HG03039 (cell line): ENCODE measurements at regions not wholly inside any gene's neighbourhood (a gene's known extent, or its start where the extent isn't known, plus 50 kb on each side); places are given as distances from the start of the nearest gene placed in this dataset.
A peak's percentile ranks its signal among the peaks of the same experiment; 100 is the strongest.

Experiments used
- ATAC-seq: cut with Tn5 transposase; IDR thresholded peaks from one replicate; pipeline ENCODE4 v1.9.1; 2021; ENCODE audit warnings: mild to moderate bottlenecking, moderate library complexity; ENCODE audit not compliant: unreplicated experiment

DNA sequence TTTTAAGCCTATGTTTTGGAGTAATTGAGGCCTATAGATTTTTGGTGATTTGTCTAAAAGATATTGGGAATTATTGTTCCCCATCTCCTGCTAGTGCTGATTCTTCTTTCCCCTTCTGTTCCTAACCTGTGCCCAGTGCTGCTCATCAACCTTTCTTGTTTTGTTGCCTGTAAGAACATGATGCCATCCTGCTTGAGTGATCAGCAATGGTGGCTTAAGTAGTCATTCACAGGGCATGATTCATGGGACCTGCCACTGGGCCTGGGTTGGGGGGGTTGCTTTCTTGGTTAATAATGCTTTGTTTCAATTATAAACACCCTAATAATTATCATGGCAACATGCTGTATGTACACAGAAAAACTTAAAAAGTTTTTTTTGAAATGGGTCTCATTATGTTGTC lies 562.9 kb upstream of the SETBP1 start:
- ATAC-seq, result no peak

GRCh38 chr18:44119607-44120006 lies 561.1 kb upstream of the SETBP1 start:
- ATAC-seq, result no peak

- ATAC-seq, result peak; percentile 68
These were observed 556.9 kb upstream of the SETBP1 start for GRCh38 chr18:44123743-44124142.

DNA sequence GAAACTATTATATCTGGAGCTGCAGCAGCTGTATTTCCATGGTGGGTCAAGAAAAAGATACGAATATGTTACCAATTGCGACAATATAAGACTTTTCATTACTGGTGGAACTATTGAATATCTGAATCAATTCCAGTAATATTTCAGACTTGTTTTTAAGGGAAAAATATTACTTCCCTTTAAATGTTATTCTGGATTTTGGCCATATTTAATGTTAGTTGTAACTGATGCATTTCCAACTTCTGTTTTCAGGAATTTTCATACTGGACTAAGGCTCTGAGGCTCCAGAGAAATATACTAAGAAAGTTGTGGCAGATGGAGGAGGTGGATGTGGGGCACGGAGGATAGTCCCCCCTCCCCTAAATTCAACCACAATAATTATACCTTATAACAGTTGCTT lies 555.2 kb upstream of the SETBP1 start:
- ATAC-seq, result no peak

DNA sequence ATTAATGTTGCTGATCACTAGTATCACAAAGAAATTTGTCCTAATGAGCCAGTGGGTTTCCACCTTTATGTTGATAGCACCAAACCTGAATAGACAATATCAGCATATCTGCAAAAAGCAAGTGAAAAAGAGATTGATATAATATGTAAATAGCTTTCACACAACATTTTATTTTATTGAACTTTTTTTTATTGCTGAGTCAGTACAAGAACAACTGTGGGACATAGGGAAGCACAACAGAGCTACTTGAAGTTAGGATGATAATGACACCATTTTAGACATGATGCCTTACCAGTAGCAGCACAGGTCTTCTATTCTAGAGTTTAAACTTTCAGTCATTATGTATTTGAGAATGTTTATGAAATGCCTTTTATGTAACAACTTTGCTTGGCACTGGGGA lies 554.1 kb upstream of the SETBP1 start:
- no peak for ATAC-seq

DNA sequence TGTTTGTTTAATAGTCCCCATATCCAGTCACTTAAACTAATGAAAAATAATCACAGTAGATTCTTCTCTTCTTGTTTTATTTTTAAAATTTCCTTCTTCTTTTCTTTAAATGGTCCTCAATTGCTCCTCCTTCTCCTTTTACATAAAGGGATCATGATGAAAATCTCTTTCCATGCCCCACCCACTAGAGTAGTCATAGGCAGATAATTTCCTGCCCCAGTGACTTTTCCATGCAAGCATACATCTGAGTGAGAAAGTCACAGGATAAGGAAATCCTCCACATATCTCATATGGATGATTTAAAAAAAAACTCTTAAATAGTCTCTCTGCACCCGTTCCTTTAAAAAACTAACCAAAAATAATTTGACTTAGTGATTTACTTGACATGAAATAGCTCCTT lies 552.3 kb upstream of the SETBP1 start:
- no peak for ATAC-seq

GRCh38 chr18:44130376-44130942 lies 550.2 kb upstream of the SETBP1 start:
- ATAC-seq, result no peak

GRCh38 chr18:44133483-44133882 lies 547.2 kb upstream of the SETBP1 start:
- ATAC-seq, result no peak

DNA sequence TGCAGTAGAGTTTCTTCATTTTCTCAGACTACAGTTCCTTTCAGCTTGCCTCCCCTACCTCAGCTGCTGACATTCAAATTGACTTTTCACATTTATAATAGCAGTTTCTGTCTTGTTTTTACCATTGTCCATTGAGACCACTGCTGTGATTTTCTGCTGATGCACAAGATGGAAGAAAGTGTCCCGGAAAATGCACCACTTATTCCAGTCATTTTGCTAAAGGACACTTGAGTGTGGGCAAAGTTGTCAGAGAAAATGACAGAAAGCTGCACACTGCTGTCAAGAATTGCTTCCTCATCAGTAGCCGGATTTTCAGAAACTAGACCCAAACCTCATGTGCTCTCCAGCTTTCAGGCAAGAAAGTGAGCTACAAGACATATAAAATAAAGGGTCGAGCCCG lies 546.2 kb upstream of the SETBP1 start:
- ATAC-seq, result no peak

GRCh38 chr18:44135741-44136140 lies 544.9 kb upstream of the SETBP1 start:
- ATAC-seq, result no peak

DNA sequence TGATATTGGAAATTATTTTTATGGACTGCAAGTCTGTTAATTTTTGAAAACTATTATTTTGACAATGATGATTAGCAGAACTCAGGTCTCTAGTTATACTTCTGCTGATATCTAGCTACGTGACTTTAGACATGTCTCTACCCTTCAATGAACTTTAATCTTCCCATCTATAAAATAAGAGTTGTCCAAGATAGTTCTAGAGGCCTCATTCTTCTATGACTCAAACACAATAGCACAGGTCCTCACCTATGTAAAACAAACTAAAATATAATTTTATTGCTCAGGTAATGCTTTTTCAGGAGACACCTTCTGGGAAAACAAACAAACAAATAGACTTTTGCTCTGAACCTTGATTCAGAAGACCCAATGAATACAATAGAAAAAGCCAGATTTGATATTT lies 544.4 kb upstream of the SETBP1 start:
- no peak for ATAC-seq

DNA sequence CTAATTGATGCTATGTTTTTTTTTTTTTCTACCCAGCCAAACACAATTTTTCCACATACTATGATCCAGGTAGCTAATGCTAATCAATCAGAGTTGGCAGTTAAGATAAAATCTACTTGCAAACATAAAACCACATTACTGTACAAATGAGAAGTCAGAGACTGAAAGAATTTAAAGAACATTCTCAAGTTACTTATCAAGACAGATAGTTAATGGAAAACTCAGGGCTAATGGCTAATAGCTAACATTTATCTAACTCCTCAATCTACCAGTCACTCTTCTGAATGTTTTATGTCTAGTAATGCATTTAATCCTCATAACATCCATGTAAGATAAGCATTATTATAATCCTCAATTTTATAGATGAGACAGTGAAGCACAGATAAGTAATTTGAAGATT lies 537.6 kb upstream of the SETBP1 start:
- ATAC-seq, result no peak

GRCh38 chr18:44149706-44150105 lies 531.0 kb upstream of the SETBP1 start:
- no peak for ATAC-seq

DNA sequence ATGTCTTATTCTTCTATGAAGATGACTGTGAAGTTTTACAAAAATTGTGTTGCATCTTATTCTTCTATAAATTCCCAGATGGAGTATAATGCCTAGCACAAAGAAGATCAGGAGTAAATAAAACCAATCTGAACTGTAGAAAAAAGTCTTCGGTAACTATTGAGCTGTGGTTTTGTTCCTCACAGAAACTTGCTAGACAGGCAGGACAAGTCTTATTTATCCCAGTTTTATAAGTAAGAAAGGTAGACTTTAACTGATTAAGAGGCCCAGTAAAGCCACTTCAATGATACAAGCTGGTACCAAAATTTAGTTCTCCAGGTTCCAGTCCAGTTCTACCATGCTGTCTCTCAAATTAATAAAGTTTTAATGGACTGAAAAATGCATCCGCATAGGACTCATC lies 526.7 kb upstream of the SETBP1 start:
- ATAC-seq, result no peak

DNA sequence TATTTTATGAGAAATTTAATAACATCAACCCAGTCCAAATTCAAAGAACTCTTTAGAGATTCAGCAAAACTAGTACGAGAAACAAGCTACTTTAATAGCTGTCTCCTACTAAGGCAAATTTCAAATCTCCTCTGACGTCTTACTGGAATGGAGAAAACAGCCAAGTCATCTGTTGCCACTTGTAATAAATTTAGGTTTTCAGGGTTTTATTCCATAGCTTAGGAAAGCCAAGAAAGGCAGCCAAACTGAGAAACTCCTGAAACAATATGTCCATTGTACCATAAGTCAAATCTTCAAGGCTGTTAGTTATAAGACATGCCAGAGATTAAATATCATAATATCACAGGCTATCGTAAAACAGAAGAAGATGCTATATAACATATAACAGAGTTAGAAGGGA lies 524.6 kb upstream of the SETBP1 start:
- no peak for ATAC-seq

GRCh38 chr18:44156776-44157335 lies 523.8 kb upstream of the SETBP1 start:
- no peak for ATAC-seq

DNA sequence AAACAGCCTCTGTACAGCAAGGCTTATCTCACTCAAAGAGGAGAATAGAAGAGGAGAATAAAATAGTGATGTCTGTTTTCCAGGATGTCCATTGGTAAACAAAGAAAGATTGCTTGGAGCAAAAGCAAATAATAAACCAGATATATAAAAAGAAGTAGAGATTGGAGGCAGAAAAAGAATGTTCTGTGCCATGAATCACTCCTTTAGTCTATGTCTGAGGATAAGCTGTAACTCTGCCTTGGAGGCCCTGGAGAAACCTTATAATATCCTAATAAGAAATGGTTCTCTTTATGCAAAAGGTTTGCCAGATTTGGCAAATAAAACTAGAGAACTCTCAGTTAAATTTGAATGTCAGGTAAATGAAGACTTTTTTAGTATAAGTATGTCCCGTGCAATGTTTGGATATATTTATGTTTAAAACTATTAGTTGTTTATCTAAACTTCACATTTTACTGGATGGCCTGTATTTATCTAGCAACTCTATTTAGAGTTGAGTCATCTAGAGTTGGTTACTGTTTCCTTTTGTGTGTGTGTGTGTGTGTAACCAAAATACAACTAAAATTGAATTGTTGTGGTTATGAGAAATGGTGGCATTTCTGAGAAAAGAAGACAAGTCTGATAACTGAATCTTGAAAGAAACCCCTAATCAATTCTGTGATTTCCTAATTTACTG lies 510.3 kb upstream of the SETBP1 start:
- ATAC-seq, result no peak

DNA sequence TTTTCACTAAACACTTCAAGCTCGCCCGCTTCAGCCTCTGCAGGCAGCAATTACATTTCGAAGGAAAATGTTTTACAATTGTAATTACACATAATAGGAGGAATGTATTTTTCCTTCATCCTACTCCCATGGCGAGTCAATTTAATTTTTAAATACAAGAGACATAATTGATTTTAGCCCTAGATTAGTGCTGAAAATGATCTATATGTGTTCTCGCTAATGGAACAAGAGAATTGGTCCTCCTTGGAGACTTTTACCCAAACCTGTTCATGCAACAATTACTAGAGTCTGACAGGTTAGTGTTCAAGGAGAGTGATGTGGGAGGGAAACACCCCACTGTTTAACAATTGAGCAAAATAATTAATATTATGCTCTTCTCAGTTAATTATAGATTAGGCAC lies 509.4 kb upstream of the SETBP1 start:
- ATAC-seq, result no peak

DNA sequence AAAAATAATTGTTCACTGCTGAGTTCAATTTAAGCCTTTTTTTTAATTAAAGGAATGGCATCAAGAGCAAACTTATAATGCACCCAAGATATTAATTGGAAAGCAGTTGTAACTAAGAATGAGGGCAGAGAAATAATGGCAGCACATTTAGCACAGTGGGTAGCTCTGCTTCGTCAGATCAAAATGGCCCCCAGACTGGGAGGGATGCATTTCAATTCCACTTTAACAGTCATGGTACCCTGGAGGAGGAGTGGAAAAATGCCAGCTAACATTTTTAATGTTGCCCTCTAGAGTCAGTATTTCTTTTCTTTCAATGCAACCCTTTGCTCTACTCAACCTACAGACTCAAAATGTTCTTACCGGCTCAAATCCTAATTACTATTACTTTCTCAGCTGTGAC lies 504.8 kb upstream of the SETBP1 start:
- no peak for ATAC-seq

GRCh38 chr18:44178476-44178875 lies 502.2 kb upstream of the SETBP1 start:
- ATAC-seq, result no peak

DNA sequence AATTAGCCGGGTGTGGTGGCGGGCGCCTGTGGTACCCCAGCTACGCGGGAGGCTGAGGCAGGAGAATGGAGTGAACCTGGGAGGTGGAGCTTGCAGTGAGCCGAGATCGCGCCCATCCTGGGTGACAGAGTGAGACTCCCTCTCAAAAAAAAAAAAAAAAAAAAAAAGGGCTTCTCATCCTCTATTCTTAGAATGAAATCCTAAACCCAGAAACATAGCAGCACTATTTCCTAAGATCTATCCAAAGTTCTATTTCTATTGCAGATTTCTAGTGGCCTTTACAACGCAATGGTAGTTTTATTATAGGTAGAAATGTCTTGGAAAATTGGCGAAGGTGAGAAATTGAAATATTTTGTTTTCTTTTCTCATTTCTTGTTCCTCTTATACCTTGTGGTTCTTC lies 501.0 kb upstream of the SETBP1 start:
- ATAC-seq, result no peak

GRCh38 chr18:44180683-44181082 lies 500.0 kb upstream of the SETBP1 start:
- ATAC-seq, result no peak
